ENCODE measurements at regions not wholly inside any gene's neighbourhood (a gene's known extent, or its start where the extent isn't known, plus 50 kb on each side); places are given as distances from the start of the nearest gene placed in this dataset.

- Histone ChIP-seq H3K27me3 (no peaks in the 10 kb centered on the region), H3K4me2 (no peak overlapping the region), H3K9me3 (replicated peaks in 1 of 11) (no peaks in the 10 kb centered on the region), H3K4me1 (peaks cover 0 to 10% (median 0%) of the 10 kb centered on the region in 10 experiments; a peak in 3 of 20 replicates), H3K27ac (no peak overlapping the region), H3K4me3 (no peak overlapping the region), H4K20me1 (no peaks in the 10 kb centered on the region), H3K36me3 (no peaks in the 10 kb centered on the region), H3K9ac (no peak overlapping the region)
- TF ChIP-seq Cebpa-rat (IDR thresholded peaks at IDR 0.05) = no peak
Observed at GRCh38 chr14:98231210-98231609, 1040.8 kb downstream of the BCL11B start.

GRCh38 chr14:98233656-98234055, 1038.3 kb downstream of the BCL11B start:
- Histone ChIP-seq H3K4me1 (peaks cover 0 to 10% (median 0%) of the 10 kb centered on the region in 10 experiments; a peak in 3 of 20 replicates), H3K9ac (no peak overlapping the region), H3K4me2 (0 out of 22 replicates have a peak overlapping the region, but pooled peaks of 1 of the 11 experiments have one; percentile 11), H3K27ac (no peak overlapping the region), H3K36me3 (no peaks in the 10 kb centered on the region), H3K4me3 (no peak overlapping the region), H3K27me3 (no peaks in the 10 kb centered on the region), H3K9me3 (replicated peaks in 1 of 11) (no peaks in the 10 kb centered on the region), H4K20me1 (no peaks in the 10 kb centered on the region)
- TF ChIP-seq Cebpa-rat (IDR thresholded peaks at IDR 0.05) = no peak

GRCh38 chr14:98234208-98234607, 1037.8 kb downstream of the BCL11B start:
- no peaks in the 10 kb centered on the region for H4K20me1 ChIP-seq
- peaks cover 0 to 10% (median 0%) of the 10 kb centered on the region in 10 experiments; a peak in 3 of 20 replicates for H3K4me1 ChIP-seq
- H3K9me3 ChIP-seq (replicated peaks in 1 of 11) = no peaks in the 10 kb centered on the region
- H3K36me3 ChIP-seq = no peaks in the 10 kb centered on the region
- peak overlapping the region in 1 of 11 experiments; percentile 11; a peak in 1 of 22 replicates for H3K4me2 ChIP-seq
- H3K27ac ChIP-seq = no peak overlapping the region
- H3K9ac ChIP-seq = no peak overlapping the region
- no peak overlapping the region for H3K4me3 ChIP-seq
- H3K27me3 ChIP-seq = no peaks in the 10 kb centered on the region
- no peak for TF ChIP-seq Cebpa-rat (IDR thresholded peaks at IDR 0.05)

GRCh38 chr14:98236314-98236713, 1035.7 kb downstream of the BCL11B start:
- H3K9ac ChIP-seq = no peak overlapping the region
- no peaks in the 10 kb centered on the region for H4K20me1 ChIP-seq
- H3K36me3 ChIP-seq = no peaks in the 10 kb centered on the region
- no peak overlapping the region for H3K27ac ChIP-seq
- TF ChIP-seq Cebpa-rat (IDR thresholded peaks at IDR 0.05) = no peak
- H3K27me3 ChIP-seq = no peaks in the 10 kb centered on the region
- H3K4me3 ChIP-seq = no peak overlapping the region
- no peak overlapping the region for H3K4me2 ChIP-seq
- H3K9me3 ChIP-seq (replicated peaks in 1 of 11) = no peaks in the 10 kb centered on the region
- H3K4me1 ChIP-seq = peaks cover 0 to 10% (median 0%) of the 10 kb centered on the region in 10 experiments; a peak in 3 of 20 replicates

- H3K27me3 ChIP-seq = no peaks in the 10 kb centered on the region
- no peak overlapping the region for H3K4me3 ChIP-seq
- H3K9ac ChIP-seq = no peak overlapping the region
- TF ChIP-seq Cebpa-rat (IDR thresholded peaks at IDR 0.05) = no peak
- H3K27ac ChIP-seq = no peak overlapping the region
- H3K4me2 ChIP-seq = no peak overlapping the region
- no peaks in the 10 kb centered on the region for H3K36me3 ChIP-seq
- H4K20me1 ChIP-seq = no peaks in the 10 kb centered on the region
- no peaks in the 10 kb centered on the region for H3K9me3 ChIP-seq (replicated peaks in 1 of 11)
- H3K4me1 ChIP-seq = peaks cover 0 to 10% (median 0%) of the 10 kb centered on the region in 10 experiments; a peak in 3 of 20 replicates
Observed at GRCh38 chr14:98237939-98238338, 1034.1 kb downstream of the BCL11B start.

GRCh38 chr14:98240376-98240775, 1031.6 kb downstream of the BCL11B start:
- Histone ChIP-seq H3K27me3 (no peaks in the 10 kb centered on the region), H4K20me1 (no peaks in the 10 kb centered on the region), H3K4me2 (no peak overlapping the region), H3K4me3 (no peak overlapping the region), H3K27ac (no peak overlapping the region), H3K4me1 (no peaks in the 10 kb centered on the region), H3K36me3 (no peaks in the 10 kb centered on the region), H3K9ac (no peak overlapping the region), H3K9me3 (replicated peaks in 1 of 11) (no peaks in the 10 kb centered on the region)
- TF ChIP-seq Cebpa-rat (IDR thresholded peaks at IDR 0.05) = no peak

- TF ChIP-seq Cebpa-rat (IDR thresholded peaks at IDR 0.05) = no peak
- Histone ChIP-seq H3K9ac (no peak overlapping the region), H3K9me3 (replicated peaks in 1 of 11) (no peaks in the 10 kb centered on the region), H3K4me3 (no peak overlapping the region), H3K4me1 (no peaks in the 10 kb centered on the region), H3K27ac (no peak overlapping the region), H3K4me2 (no peak overlapping the region), H4K20me1 (no peaks in the 10 kb centered on the region), H3K36me3 (no peaks in the 10 kb centered on the region), H3K27me3 (no peaks in the 10 kb centered on the region)
Observed at GRCh38 chr14:98242903-98243302, 1029.1 kb downstream of the BCL11B start.

GRCh38 chr14:98243332-98243731, 1028.7 kb downstream of the BCL11B start:
- Histone ChIP-seq H3K4me3 (no peak overlapping the region), H3K36me3 (no peaks in the 10 kb centered on the region), H3K4me1 (no peaks in the 10 kb centered on the region), H3K9me3 (replicated peaks in 1 of 11) (no peaks in the 10 kb centered on the region), H3K27ac (no peak overlapping the region), H3K9ac (no peak overlapping the region), H3K27me3 (no peaks in the 10 kb centered on the region), H3K4me2 (no peak overlapping the region), H4K20me1 (no peaks in the 10 kb centered on the region)
- TF ChIP-seq Cebpa-rat (IDR thresholded peaks at IDR 0.05) = no peak

GRCh38 chr14:98244162-98244948, 1027.6 kb downstream of the BCL11B start:
- Histone ChIP-seq H3K9ac (no peak overlapping the region), H3K27me3 (no peaks in the 10 kb centered on the region)
- no peak for TF ChIP-seq Cebpa-rat (IDR thresholded peaks at IDR 0.05)

GRCh38 chr14:98244966-98245569, 1026.9 kb downstream of the BCL11B start:
- H3K4me1 ChIP-seq = no peaks in the 10 kb centered on the region
- H3K4me2 ChIP-seq = no peak overlapping the region
- no peaks in the 10 kb centered on the region for H3K36me3 ChIP-seq
- no peaks in the 10 kb centered on the region for H4K20me1 ChIP-seq
- no peak for TF ChIP-seq Cebpa-rat (IDR thresholded peaks at IDR 0.05)
- no peaks in the 10 kb centered on the region for H3K27me3 ChIP-seq
- H3K9ac ChIP-seq = no peak overlapping the region
- H3K9me3 ChIP-seq (replicated peaks in 1 of 11) = no peaks in the 10 kb centered on the region
- H3K4me3 ChIP-seq = no peak overlapping the region
- H3K27ac ChIP-seq = no peak overlapping the region

More at GRCh38 chr14:98244162-98244948, 1027.6 kb downstream of the BCL11B start:
- no peak overlapping the region for H3K27ac ChIP-seq
- no peaks in the 10 kb centered on the region for H3K9me3 ChIP-seq (replicated peaks in 1 of 11)
- no peaks in the 10 kb centered on the region for H3K4me1 ChIP-seq
- H3K36me3 ChIP-seq = no peaks in the 10 kb centered on the region
- no peak overlapping the region for H3K4me3 ChIP-seq
- no peaks in the 10 kb centered on the region for H4K20me1 ChIP-seq
- H3K4me2 ChIP-seq = no peak overlapping the region

Data from BLaER1 treated with 17β-estradiol and CSF1 and Interleukin-3, amounts not matched to agents 10 nM and 100 nM (cell line).